Fibroblast of pulmonary artery (primary cell): ENCODE measurements at regions not wholly inside any gene's neighbourhood (a gene's known extent, or its start where the extent isn't known, plus 50 kb on each side); places are given as distances from the start of the nearest gene placed in this dataset.

Experiments used
- DNase-seq: peaks from one replicate; pipeline ENCODE4 v3.0.0-alpha.2; 2010; ENCODE audit warnings: low read depth
- H3K4me3 ChIP-seq: replicated peaks from 2 replicates; pipeline ENCODE4 v1.5.1; 2011; ENCODE audit warnings: low read depth, mild to moderate bottlenecking, control low read depth, low read length, moderate library complexity
- CTCF ChIP-seq: IDR thresholded peaks from 2 replicates; pipeline ENCODE4 v1.5.1; 2011; ENCODE audit warnings: mild to moderate bottlenecking, control low read depth, low read length, inconsistent platforms; ENCODE audit errors: missing control alignments

GRCh38 chr18:22080035-22080434 lies 89.4 kb upstream of the GATA6 start:
- TF ChIP-seq CTCF: no peak
- no peak for DNase-seq
- H3K4me3 ChIP-seq: no peak overlapping the region

GRCh38 chr18:22082408-22082807 lies 87.0 kb upstream of the GATA6 start:
- DNase-seq: no peak
- TF ChIP-seq CTCF: no peak
- H3K4me3 ChIP-seq: no peak overlapping the region

- no peak overlapping the region for H3K4me3 ChIP-seq
- no peak for TF ChIP-seq CTCF
Observed at GRCh38 chr18:22084547-22084946, 84.8 kb upstream of the GATA6 start.

GRCh38 chr18:22086973-22087372 lies 82.4 kb upstream of the GATA6 start:
- no peak for TF ChIP-seq CTCF
- H3K4me3 ChIP-seq: no peak overlapping the region

More at GRCh38 chr18:22084547-22084946, 84.8 kb upstream of the GATA6 start:
- DNase-seq: no peak

GRCh38 chr18:22088029-22088428 lies 81.4 kb upstream of the GATA6 start:
- DNase-seq: no peak

More at GRCh38 chr18:22086973-22087372, 82.4 kb upstream of the GATA6 start:
- DNase-seq: no peak

GRCh38 chr18:22088996-22089640 lies 80.3 kb upstream of the GATA6 start:
- no peak for TF ChIP-seq CTCF
- no peak overlapping the region for H3K4me3 ChIP-seq
- no peak for DNase-seq

More at GRCh38 chr18:22088029-22088428, 81.4 kb upstream of the GATA6 start:
- H3K4me3 ChIP-seq: no peak overlapping the region
- TF ChIP-seq CTCF: no peak

- no peak overlapping the region for H3K4me3 ChIP-seq
- TF ChIP-seq CTCF: no peak
- DNase-seq: no peak
Observed at GRCh38 chr18:22091341-22091740, 78.0 kb upstream of the GATA6 start.
